Common myeloid progenitor, CD34-positive (primary cell): ENCODE measurements at regions not wholly inside any gene's neighbourhood (a gene's known extent, or its start where the extent isn't known, plus 50 kb on each side); places are given as distances from the start of the nearest gene placed in this dataset.
"Not testable (repeated sequence)": the region's sequence is repeated elsewhere in the genome, so short reads cannot be mapped to it uniquely, and the experiment has no call there.

Experiments used
- CTCF ChIA-PET: fragments of 350-600 bp; sonication (Branson Sonifier 250); formaldehyde crosslinking; loops from one replicate; lab custom pipeline; 2021; ENCODE audit warnings: antibody characterized with exemption; lab: Charles Lee
- POLR2A ChIA-PET: fragments of 350-600 bp; sonication (Branson Sonifier 250); formaldehyde crosslinking; loops from one replicate; lab custom pipeline; 2021; ENCODE audit warnings: antibody characterized with exemption; lab: Charles Lee
- DNase-seq, 3 donors: peaks; one replicate each; pipeline versions ENCODE4 v3.0.0 to v3.0.0-alpha.2; 2013
- H3K27ac ChIP-seq, 2 experiments: 1 replicate in 1 of 2; 2 replicates in 1 of 2; pipeline ENCODE4 v1.7.0; 2013; ENCODE audit warnings: inconsistent platforms in 2 of 2, low read length in 2 of 2, mild to moderate bottlenecking in 2 of 2, low read depth in 1 of 2, moderate library complexity in 1 of 2; ENCODE audit not compliant: severe bottlenecking in 2 of 2, insufficient read depth in 1 of 2, poor library complexity in 1 of 2
- H3K27me3 ChIP-seq, 5 experiments: replicated peaks in 2 of 5; 1 replicate in 3 of 5; 2 replicates in 2 of 5; pipeline versions ENCODE4 v1.6.1 to v1.7.0; 2013; ENCODE audit warnings: low read length in 4 of 5, mild to moderate bottlenecking in 2 of 5, moderate library complexity in 2 of 5, inconsistent platforms in 1 of 5; ENCODE audit not compliant: insufficient read depth in 5 of 5, control insufficient read depth in 4 of 5
- H3K36me3 ChIP-seq, 4 experiments: 1 replicate in 2 of 4; 2 replicates in 2 of 4; pipeline versions ENCODE4 v1.6.1 to v1.7.0; 2013; ENCODE audit warnings: low read length in 3 of 4, control low read depth in 1 of 4, mild to moderate bottlenecking in 1 of 4; ENCODE audit not compliant: control insufficient read depth in 4 of 4, insufficient read depth in 4 of 4
- H3K4me1 ChIP-seq, 4 experiments: 1 replicate in 3 of 4; 2 replicates in 1 of 4; pipeline versions ENCODE4 v1.6.1 to v1.7.1; 2013; ENCODE audit warnings: low read length in 3 of 4, mild to moderate bottlenecking in 3 of 4, control low read depth in 1 of 4, inconsistent platforms in 1 of 4, moderate library complexity in 1 of 4; ENCODE audit not compliant: control insufficient read depth in 4 of 4, insufficient read depth in 4 of 4; ENCODE audit errors: control extremely low read depth in 1 of 4
- H3K4me3 ChIP-seq, 7 experiments: 1 replicate in 4 of 7; 2 replicates in 3 of 7; pipeline versions ENCODE4 v1.5.1 to v1.7.0; 2013; ENCODE audit warnings: mild to moderate bottlenecking in 7 of 7, low read length in 6 of 7, moderate library complexity in 6 of 7, inconsistent platforms in 2 of 7, low read depth in 2 of 7, control low read depth in 1 of 7; ENCODE audit not compliant: insufficient read depth in 4 of 7, control insufficient read depth in 1 of 7; ENCODE audit errors: extremely low read depth in 1 of 7
- H3K9me3 ChIP-seq, 5 experiments: 1 replicate in 4 of 5; 2 replicates in 1 of 5; pipeline versions ENCODE4 v1.6.1 to v1.7.1; 2013; ENCODE audit warnings: low read length in 4 of 5, mild to moderate bottlenecking in 2 of 5, inconsistent platforms in 1 of 5, low read depth in 1 of 5, moderate library complexity in 1 of 5; ENCODE audit not compliant: control insufficient read depth in 4 of 5, insufficient read depth in 2 of 5; ENCODE audit errors: control extremely low read depth in 1 of 5
- WGBS: methylation state at CpG from one replicate; pipeline ENCODE4 v1.1.5; 2013; ENCODE audit not compliant: insufficient coverage; 5-methylcytosine and 5-hydroxymethylcytosine counted together

GRCh38 chr5:92208265-92208664 is 825.1 kb upstream of the ARRDC3 start:
- WGBS, result no CpG with 5 or more reads among the region's 3 CpGs
- H3K4me1 ChIP-seq, result no peaks in the 10 kb centered on the region
- no peaks in the 10 kb centered on the region for H3K27me3 ChIP-seq
- no peaks in the 10 kb centered on the region for H3K9me3 ChIP-seq
- H3K36me3 ChIP-seq, result no peaks in the 10 kb centered on the region
- no peak overlapping the region for H3K4me3 ChIP-seq
- ChIA-PET CTCF (no interaction called here), POLR2A (no interaction called here)
- H3K27ac ChIP-seq, result no peak overlapping the region
- DNase-seq, result no peak

DNA sequence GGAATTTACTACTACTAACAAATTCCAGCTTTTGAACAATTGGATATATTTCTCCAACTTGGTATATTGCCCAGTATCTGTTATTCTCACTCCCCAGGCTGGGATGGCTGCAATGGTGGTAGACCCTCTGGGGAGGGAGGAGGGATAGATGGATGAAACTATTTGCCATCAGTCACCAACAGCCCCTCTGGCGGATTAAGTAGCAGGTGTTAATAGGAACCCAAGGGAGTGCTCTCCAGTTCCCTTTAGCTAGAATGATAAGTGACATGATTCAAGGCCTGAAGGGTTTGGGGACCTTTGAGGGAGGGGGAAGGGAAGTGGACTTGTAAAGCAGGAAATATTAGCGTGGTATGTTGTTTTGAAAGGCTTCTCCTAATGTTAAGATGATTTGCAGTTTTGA is 824.0 kb upstream of the ARRDC3 start:
- WGBS, result 60% methylated on average over 1 of the region's 2 CpGs
- CTCF ChIA-PET, result interaction anchor here (0.7 kb wide), 1 partner anchor 24 kb away, joined by 3 read pairs; no protein-coding TSS in a partner anchor
- POLR2A ChIA-PET, result no interaction called here
- no peaks in the 10 kb centered on the region for H3K9me3 ChIP-seq
- no peaks in the 10 kb centered on the region for H3K4me1 ChIP-seq
- no peak overlapping the region for H3K27ac ChIP-seq
- no peaks in the 10 kb centered on the region for H3K36me3 ChIP-seq
- no peak for DNase-seq
- H3K27me3 ChIP-seq, result no peaks in the 10 kb centered on the region
- H3K4me3 ChIP-seq, result no peak overlapping the region

- H3K27me3 ChIP-seq, result no peaks in the 10 kb centered on the region
- WGBS, result 100% methylated on average over 4 of the region's 5 CpGs
- H3K27ac ChIP-seq, result no peak overlapping the region
- no peaks in the 10 kb centered on the region for H3K4me1 ChIP-seq
- DNase-seq, result no peak
- ChIA-PET CTCF (interaction anchor here (0.7 kb wide), 1 partner anchor 24 kb away, joined by 3 read pairs; no protein-coding TSS in a partner anchor), POLR2A (no interaction called here)
- no peak overlapping the region for H3K4me3 ChIP-seq
- H3K9me3 ChIP-seq, result no peaks in the 10 kb centered on the region
- no peaks in the 10 kb centered on the region for H3K36me3 ChIP-seq
These were observed 823.6 kb upstream of the ARRDC3 start for GRCh38 chr5:92206681-92207080.

DNA sequence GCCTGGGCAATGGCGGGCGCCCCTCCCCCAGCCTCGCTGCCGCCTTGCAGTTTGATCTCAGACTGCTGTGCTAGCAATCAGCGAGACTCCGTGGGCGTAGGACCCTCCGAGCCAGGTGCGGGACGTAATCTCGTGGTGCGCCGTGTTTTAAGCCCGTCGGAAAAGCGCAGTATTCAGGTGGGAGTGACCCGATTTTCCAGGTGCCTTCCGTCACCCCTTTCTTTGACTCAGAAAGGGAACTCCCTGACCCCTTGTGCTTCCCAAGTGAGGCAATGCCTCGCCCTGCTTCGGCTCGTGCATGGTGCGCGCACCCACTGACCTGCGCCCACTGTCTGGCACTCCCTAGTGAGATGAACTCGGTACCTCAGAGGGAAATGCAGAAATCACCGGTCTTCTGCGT is 815.9 kb upstream of the ARRDC3 start:
- H3K27ac ChIP-seq, DNase-seq, POLR2A ChIA-PET, CTCF ChIA-PET, H3K27me3 ChIP-seq, H3K4me1 ChIP-seq, H3K4me3 ChIP-seq, H3K36me3 ChIP-seq, H3K9me3 ChIP-seq: not testable (repeated sequence)
- 93% methylated on average over 9 of the region's 27 CpGs for WGBS

- CTCF ChIA-PET, result no interaction called here
- H3K4me1 ChIP-seq, result no peaks in the 10 kb centered on the region
- H3K27ac ChIP-seq, result no peak overlapping the region
- WGBS, result no CpG with 5 or more reads among the region's 1 CpG
- no peaks in the 10 kb centered on the region for H3K27me3 ChIP-seq
- no peak overlapping the region for H3K4me3 ChIP-seq
- POLR2A ChIA-PET, result no interaction called here
- no peaks in the 10 kb centered on the region for H3K9me3 ChIP-seq
- H3K36me3 ChIP-seq, result no peaks in the 10 kb centered on the region
- no peak for DNase-seq
These were observed 798.5 kb upstream of the ARRDC3 start for GRCh38 chr5:92181656-92182055.

DNA sequence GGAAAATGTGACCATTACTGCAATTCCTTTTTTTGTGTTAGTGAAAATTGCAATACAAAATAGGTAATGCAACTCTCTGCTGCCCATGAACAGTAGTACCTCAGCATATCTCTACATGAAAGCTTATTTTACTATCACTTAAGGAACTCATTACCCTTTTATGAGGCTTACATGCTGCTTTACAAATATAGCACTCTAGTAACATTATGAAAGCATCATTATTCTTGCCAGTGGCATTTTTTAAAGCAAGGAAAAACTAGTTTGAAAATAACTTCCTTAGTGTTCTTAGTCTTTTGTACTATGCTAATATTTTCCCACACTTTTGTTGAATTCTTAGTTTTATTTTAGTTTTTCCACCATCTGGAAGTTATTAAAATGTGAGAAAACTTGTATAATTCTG is 797.3 kb upstream of the ARRDC3 start:
- H3K36me3 ChIP-seq, result no peaks in the 10 kb centered on the region
- no peak for DNase-seq
- H3K27me3 ChIP-seq, result no peaks in the 10 kb centered on the region
- no peak overlapping the region for H3K4me3 ChIP-seq
- no peak overlapping the region for H3K27ac ChIP-seq
- ChIA-PET POLR2A (no interaction called here), CTCF (no interaction called here)
- no peaks in the 10 kb centered on the region for H3K9me3 ChIP-seq
- no peaks in the 10 kb centered on the region for H3K4me1 ChIP-seq

DNA sequence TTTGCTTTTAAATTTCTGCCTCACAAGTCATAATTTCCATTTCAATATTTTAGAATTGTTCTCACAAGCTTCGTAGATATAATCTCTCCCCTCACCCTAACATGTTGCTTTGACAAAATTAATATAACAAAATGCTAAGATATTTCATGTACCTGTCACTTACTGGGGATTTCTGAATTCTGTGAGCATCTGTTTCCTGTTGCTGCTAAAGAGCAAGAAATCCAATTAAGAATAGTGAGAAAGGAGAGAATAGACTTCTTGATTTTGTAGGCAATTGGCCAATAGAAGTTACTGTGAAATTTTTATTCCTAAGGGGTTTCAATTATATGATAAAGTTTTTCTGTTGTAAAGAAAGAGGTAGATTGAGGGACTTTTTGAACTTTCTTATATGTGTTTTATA is 796.5 kb upstream of the ARRDC3 start:
- H3K27ac ChIP-seq, result no peak overlapping the region
- peak in 2 of 3 donors; percentile 4 to 73 for DNase-seq
- no peak overlapping the region for H3K4me3 ChIP-seq
- H3K9me3 ChIP-seq, result no peaks in the 10 kb centered on the region
- ChIA-PET POLR2A (no interaction called here), CTCF (no interaction called here)
- WGBS, result no CpG with 5 or more reads among the region's 1 CpG
- H3K27me3 ChIP-seq, result no peaks in the 10 kb centered on the region
- no peaks in the 10 kb centered on the region for H3K36me3 ChIP-seq
- no peaks in the 10 kb centered on the region for H3K4me1 ChIP-seq
